Activated CD4-positive, CD25-positive, alpha-beta regulatory T cell treated with anti-CD3 and anti-CD28 coated beads, Interleukin-2, amount 50 U/mL, for 24 hours (primary cell): ENCODE measurements at regions not wholly inside any gene's neighbourhood (a gene's known extent, or its start where the extent isn't known, plus 50 kb on each side); places are given as distances from the start of the nearest gene placed in this dataset.

ENCODE experiments used
- ATAC-seq, 2 donors: fragments of 150-1000 bp; cut with Tn5 transposase; one replicate each; pipeline ENCODE4 v1.10.0; 2021; ENCODE audit warnings: mild to moderate bottlenecking in 1 of 2, moderate library complexity in 1 of 2

DNA sequence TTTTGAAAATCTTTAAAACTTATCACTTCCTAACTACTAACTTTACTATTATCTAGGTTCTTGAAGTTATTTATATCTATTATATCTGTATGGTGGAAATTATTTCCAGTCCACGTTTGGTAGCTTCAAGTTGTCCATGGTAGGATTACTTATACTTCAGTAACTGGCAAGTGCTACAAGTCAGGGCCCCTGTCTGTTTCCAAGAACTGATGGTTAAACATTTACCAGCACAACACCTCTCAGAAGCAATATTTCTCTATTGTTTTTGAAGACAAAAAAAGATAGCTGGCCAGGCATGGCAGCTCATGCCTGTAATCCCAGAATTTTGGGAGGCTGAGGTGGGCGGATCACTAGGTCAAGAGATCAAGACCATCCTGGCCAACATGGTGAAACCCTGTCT is 240.4 kb upstream of the RHOBTB1 start:
- ATAC-seq, result no peak

DNA sequence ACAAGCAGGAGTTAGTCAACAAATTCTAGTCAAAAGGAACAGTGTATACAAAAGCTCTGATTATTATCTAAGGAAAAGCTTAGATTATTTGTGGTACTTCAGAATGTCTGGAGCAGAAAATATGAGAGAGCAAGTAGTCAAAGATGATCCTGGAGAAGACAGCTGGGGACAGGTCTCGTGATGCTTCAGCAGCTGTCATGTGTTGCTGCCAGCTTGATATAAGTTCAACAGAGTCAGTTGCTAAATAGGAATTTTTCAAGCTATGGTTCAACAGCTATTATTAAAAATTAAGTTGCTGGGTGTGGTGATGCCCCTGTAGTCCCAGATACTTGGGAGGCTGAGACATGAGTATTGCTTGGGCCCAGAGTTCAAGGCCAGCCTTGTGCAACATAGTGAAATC is 240.0 kb upstream of the RHOBTB1 start:
- ATAC-seq, result no peak

DNA sequence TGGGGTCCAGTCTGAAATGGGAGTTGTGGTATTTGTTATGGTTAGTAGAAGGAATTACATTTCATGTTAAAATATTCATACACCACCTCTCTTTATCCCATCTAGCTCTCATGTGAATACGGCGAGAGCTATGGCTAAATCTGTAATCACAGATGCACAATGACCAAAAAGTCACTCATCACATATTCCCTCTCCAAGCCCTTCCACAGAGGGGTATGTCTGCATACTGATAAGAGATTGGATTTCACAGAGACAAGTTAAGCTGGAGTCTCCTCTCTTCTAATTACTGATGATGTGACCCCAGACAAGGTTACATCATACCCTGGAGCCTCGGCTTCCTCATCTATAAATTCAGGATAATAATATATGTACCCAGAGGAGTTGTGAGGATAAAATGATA is 237.8 kb upstream of the RHOBTB1 start:
- ATAC-seq, result no peak

DNA sequence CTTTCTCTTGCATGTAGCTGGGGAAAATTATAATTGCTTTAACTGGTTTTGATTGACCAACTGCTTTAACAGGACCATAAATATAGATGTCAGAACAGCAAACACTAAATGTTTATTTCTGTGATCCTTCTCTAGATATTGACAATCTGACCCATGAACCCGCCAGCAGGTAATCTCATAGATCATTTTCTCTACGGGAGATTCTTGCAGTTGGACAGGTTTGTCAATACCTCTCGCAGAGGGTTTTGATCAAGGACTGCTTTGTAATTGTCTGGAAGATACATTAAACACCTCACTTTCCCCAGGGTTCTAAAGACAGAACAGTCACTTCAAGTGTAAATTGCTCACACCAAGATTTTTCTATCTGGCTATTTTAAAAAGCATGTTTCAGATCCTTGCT is 235.8 kb upstream of the RHOBTB1 start:
- ATAC-seq, result no peak

DNA sequence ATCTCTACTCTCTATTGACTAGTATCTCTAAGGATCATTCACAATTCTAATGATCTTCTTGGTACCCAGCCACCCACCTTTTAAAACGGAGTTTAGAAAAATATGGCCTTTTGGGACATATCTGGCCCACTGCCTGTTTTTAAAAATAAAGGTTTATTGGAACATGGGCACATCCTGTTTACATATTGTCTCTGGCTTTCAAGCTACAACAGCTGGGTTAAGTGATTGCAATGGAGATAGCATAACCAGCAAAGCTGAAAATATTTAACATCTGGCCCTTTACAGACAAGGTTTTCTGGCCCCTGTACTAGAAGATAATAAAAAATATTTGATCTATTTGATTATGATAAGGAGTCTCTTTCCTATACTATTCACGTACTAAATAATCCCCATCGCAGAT is 232.4 kb upstream of the RHOBTB1 start:
- no peak for ATAC-seq

DNA sequence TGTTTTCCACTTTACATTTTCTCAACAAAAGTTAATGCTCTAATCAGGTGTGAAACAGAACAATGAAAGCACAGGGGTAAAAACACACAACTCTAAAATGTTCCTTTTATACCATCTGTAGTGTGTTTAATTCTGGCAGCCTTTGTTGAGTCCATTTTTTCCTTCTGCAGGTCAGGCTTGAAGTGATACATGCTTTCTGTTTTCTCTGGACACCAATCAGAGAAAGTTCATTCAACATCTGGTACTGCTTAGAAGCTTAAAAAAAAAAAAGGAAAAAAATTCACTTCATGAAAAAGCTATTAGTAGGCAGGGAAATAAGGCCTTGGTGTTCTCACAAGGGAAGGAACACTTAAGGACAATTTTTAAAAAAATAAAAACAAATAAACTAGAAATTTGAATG is 231.3 kb upstream of the RHOBTB1 start:
- ATAC-seq, result no peak

DNA sequence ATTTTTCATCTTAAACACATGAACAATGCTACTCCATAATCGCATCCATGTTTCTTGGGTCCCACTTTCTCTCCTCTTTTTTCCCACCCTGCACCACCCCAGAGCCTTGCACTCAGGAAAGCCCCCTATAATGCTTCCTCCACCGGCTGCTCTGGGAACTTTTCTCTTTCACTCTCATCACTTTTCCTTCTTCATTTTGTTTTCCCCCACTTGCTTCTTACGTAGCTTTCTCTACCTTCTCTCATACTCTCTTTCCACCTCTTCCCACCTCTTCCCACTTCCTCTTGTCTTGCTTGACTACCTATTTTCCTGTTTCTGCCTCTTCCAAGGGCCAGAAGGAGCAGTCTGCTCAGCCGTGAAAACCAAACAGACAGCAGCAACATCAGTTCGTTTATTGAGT is 229.5 kb upstream of the RHOBTB1 start:
- no peak for ATAC-seq

DNA sequence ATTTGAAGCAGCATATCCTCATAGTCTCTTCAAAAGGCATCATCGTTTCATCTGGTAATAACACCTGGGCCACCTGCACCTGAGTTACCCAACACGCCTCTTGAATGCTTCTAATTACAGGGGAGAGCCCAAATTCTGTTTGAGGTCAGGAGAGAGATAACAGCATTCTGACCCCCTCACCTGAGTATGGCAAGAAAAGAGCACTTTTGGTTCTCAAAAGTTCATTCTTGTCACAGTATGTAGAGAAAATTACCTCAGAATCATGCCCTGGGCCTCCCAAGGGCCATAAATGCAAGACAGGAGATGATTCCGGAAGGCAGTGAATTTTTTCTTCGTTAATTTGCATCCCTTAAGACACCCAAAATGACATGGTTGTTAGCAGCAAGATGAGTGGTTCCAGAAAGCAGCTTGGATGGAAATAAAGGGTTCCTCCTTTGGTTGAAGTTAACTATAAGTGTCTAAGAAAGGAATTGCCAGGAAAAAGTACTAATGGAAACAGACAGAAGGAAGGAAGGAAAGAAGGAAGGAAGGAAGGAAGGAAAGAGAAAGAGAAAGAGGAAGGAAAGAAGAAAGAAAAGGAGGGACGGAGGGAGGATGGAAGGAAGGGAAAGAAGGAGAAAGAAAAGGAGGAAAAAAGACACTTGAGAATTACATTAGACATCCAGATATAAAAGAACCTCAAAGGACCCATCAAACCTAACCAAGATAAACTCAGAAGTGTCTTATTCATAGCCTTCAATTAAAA is 228.4 kb upstream of the RHOBTB1 start:
- no peak for ATAC-seq

DNA sequence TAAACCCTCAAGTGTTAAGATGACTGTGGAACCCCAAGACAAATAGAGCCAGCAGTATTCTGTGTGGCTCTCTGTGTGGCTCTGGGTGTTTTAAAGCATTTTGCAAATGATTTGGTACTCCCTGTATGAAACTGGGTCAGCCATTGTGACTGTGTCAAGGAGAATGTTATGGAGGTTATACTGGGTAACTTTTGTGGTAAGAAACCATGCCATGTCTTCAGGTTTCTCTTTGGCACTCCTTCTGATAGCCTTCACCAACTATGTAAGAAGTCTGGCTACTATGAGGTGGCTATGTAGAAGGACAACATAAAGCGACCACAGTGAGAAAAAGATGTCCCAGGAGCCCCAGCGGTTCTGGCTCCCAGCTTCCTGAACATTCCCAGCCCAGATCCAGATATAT is 226.6 kb upstream of the RHOBTB1 start:
- ATAC-seq, result no peak

DNA sequence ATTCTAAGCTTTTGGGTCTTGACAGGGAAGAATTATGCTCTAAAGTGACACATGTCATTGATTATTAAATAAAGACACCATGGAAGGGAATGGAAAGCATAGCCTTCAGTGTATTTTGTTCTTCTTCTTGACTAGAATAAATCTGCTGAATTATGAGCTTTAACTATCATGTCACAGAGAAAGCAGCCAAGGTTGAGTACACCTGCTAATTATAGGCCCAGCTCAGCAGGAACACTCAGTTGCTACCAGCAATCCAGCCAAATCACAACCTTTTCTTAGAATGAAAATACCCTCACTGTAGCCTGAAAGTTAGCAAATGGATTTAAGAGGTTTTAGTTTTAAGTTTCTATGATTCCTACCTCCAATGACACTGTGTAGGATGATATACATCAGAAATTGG is 225.3 kb upstream of the RHOBTB1 start:
- no peak for ATAC-seq

DNA sequence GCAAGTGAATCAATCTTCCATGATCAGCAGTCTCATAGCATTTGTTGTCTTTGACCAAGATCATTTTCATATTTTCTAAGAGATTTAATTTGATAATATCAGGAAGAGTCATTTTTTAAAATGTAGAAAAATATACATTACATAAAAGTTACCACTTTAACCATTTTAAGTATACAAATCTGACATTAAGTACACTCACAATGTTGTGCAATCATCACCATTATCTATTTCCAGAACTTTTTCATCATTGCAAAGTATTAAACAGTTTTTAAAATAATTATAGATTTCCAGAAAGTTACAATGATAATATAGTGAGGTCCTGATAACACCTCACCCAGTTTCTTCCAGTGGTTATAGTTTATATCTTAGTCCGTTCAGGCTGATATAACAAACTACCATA is 222.5 kb upstream of the RHOBTB1 start:
- no peak for ATAC-seq

DNA sequence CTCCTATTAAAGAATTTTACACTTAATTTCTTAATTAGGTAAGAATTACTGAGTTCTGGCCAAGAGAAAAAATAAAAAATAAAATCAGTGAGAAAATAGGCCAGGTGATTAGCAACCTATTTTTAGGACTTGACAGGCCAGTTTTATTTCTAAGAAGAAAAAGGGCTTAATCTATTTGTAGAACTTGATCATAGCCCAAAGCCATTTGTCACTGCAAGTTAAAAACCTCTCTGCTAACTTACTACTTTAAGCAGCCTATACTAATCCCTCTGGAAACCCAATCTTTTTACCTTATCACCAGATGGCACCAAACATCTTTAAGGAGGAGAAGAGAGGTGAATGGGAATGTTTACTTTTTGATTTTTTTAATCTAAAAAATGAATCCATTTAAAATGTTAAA is 222.1 kb upstream of the RHOBTB1 start:
- ATAC-seq, result no peak

DNA sequence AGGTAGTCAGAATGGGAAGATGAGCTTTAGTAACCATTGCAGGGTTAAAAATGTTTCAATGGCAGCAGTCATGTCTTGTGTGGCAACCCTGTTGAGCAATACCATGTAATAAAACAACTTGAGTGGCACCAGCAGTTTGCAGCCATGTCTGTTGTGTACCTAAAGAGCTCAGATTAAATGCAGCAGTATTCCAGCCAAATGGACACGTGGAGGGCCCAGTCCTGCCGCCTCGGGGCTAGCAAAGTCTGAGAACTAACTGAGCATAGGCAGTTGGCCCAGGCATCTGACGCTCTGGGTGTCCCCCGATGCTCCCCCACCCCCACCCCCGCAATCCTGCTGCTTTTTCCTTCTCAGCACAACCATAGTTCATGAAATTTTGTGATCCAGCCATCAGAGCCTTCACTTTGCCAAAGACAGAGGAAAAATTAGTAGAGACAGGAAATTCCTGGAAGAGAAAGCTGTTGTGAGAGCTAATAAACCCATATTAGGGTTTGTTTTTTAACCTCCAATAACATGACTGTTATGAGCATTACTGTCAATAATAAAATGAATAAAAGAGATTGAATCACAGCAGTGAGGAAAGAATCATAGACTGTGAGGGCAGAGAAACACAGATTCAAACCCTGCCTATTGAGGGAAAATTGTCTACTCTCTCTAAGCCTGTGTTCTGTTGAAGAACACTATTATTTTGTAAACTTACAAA is 220.6 kb upstream of the RHOBTB1 start:
- ATAC-seq, result no peak

DNA sequence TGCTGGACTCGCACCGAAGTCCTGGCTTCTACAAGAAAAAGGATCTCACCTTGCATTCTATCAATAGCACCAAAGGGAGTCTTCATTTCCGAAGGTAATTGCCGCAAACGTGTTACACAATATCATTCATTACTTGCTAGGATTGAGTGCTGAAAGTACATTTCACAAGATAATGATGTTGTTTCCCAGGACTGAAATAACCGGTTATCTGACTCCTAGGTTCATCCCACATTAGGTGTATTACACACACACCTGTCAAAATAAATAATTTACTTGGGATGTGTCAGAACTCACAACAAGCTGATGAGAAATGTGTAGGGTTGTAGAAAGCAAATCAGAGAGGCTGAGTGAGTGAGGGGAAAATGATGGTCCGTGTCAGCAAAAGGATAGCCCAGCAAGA is 219.4 kb upstream of the RHOBTB1 start:
- ATAC-seq, result no peak

DNA sequence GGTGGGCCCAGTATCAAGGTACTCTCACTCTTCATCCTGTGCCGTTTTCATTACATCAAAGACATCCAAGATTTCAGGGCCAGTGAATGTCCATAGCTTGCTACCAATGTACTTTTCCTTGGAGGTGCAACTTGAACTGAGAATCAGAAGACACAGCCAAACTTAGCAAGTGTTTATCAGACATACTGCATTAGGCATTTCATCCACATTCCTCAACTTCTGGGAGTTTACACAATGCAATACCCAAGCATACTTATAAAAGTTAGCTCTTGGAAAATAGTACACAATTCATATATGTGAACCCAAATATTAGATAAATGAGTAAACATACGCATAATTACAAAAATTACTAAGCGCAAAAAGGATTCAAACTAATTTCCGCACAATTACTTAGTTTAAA is 216.3 kb upstream of the RHOBTB1 start:
- no peak for ATAC-seq

DNA sequence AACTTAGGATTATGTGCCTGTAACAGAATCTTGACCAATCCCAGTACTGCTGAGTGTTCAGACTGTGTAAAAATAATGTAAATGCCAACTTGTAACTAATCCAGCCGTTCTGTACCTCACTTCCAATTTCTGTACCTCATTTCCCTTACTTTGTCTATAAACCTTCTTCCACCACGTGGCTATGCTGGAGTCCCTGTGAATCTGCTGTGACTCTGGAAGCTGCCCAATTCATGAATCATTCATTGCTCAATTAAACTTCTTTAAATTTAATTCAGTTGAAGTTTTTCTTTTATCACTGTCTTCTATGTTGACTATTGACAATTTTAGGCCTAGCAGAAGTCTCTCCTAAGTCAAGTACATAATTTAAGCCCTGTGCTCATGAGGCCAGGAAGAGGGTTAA is 215.3 kb upstream of the RHOBTB1 start:
- no peak for ATAC-seq

DNA sequence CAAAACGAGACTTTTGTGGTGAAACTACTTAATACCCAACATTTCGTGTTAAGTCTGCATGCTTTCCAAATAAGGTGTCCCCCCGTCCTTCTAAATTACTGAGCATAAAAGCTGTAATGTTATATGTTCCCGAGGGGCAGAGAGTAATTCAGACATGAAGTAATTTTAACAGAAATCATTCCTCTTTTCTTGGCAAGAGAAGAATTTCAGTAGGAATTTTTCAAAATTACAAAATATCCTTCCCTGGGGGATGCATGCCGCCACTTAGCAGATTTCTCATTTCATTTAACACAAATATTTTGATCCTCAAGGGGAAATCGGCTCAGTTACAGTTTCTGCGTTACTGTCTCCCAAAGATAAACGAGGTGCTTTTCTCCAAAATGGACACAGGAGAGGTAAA is 213.2 kb upstream of the RHOBTB1 start:
- ATAC-seq, result no peak

DNA sequence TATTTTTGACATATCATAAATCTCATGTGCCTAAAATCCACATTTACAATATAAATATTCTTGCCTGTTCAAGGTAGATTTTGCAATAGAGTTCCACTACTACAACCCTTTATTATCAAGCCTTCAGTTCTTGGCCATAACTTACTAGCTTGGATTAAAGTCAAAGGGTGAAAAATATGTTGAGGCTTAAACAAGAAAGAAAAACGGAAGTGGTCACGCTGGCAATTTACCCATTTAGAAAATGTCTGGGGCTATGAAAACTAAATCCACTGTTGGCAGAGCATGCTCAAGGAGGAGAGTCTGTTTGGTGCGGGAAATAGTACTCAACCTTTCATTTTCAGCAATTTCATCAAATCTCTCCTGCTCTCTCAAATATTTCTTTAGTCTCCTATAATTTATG is 209.8 kb upstream of the RHOBTB1 start:
- ATAC-seq, result no peak

DNA sequence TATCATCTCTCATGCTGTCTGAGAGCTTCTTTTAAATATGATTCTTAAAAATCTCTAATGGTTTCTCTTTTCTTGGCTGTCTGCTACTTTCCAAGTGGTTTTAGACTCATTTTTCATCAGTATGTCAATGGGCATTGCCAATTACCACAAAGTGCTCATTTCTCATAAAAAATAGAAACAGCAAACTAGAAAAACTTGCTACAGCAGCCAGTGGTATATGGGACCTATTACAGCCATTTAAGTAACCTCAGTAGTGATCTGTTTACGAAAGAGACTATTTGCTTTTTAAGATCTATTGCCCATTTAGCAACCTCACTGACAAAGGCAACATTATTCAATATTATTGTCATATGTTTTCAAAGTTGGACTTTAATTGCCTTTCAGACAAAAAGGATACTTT is 207.1 kb upstream of the RHOBTB1 start:
- no peak for ATAC-seq

DNA sequence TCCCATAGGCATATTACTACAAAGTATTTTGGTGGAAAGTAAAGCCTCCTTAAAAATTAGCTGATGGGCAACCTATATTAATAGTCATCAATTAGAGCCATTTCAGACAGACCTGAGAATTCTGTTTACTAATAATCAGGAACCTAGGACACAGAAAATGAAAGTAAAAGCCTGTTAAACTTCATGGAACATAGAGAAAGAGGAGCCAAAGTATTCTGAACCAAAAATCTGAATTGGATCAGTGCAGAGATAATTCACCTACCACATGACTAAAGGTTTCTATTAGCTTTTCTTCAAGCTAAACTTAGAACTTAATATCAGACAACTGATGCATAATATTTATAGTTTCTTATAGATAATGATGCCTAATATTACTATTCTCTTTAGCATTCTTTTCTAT is 204.5 kb upstream of the RHOBTB1 start:
- ATAC-seq, result no peak

DNA sequence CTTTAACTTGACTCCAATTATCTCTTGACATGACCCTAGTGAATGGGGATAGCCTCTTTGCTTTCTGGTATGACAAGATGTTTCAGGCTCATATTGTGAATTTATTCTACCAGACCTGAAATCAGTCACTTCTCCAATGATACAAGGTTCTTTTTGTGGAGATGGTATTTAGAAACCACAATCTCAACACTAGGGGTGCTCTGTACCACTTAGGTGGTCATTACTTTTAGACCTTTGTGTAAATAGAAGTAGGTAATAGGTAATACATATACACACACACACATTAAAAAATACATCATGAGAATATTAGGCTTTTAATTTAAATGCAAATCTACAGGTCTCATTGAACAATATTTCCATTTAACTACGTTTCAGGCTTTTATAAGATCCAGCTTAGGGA is 199.0 kb upstream of the RHOBTB1 start:
- ATAC-seq, result no peak

DNA sequence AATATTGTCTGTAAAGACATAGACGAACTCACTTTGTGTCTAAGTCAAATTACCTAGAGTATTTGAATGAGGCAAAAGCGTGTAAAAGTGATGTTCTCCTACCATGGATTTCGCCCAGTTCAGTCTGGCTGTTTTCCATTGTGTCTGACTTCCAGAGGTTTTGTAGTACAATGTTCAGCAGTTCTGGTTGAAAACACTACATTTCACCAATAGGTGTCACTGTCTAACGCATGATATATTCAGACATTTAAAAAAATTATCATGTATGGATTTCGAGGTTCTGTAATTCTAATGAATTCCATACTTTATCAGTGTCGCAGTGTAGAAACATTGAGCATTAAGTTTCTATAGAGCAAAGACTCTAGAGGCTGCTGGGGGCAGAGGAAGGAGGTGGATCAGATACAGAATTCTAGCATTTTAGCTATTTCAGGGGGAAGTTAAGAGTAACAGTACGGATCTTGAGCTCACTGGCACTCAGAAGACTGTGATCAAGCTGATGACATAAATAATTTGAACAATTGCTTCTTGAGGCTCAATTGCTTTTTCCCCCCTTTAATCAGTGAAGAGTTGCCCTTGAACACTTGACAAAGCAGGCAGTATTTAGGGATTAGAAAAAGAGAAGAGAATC is 196.9 kb upstream of the RHOBTB1 start:
- ATAC-seq, result no peak

DNA sequence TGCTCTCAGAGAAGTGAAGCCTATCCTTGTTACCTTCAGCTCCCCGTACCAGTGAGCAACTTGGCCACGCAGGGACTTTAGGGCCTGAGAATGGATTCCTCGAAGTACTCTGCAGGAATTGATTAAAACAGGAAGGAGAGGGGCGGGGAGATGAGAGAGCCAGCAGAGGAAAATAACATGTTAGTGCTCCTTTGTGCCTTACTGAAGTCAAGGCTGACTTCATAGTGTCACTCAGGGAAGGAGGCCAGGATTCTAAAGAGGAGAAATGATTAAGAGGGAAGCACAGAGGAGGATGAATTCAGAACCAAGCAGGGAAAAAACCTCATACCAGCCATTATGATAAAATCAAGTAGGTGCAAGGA is 195.6 kb upstream of the RHOBTB1 start:
- ATAC-seq, result no peak
